T-cell (primary cell): ENCODE measurements at regions not wholly inside any gene's neighbourhood (a gene's known extent, or its start where the extent isn't known, plus 50 kb on each side); places are given as distances from the start of the nearest gene placed in this dataset.

ENCODE experiments used
- ATAC-seq, 4 experiments: fragments of 200-7000 bp in 3 of 4; fragments of 150-1000 bp in 1 of 4; cut with Tn5 transposase; replicated peaks in 1 of 4; 1 replicate in 3 of 4; 2 replicates in 1 of 4; pipeline ENCODE4 v1.10.0; 2021; ENCODE audit warnings: moderate library complexity in 3 of 4, mild to moderate bottlenecking in 2 of 4, moderate number of reproducible peaks in 1 of 4
- CTCF ChIA-PET, 2 donors: fragments of 300-600 bp; sonication (Branson Sonifier 250); formaldehyde crosslinking; loops; one replicate each; lab custom pipeline; 2022; ENCODE audit warnings: antibody characterized with exemption in 2 of 2; lab: Charles Lee
- POLR2A ChIA-PET, 2 donors: fragments of 300-600 bp; sonication (Branson Sonifier 250); formaldehyde crosslinking; loops; one replicate each; lab custom pipeline; 2022; ENCODE audit warnings: antibody characterized with exemption in 2 of 2; lab: Charles Lee
- DNase-seq, 35 experiments: peaks; one replicate each; pipeline versions ENCODE4 v3.0.0 to v3.0.0-alpha.2; 2013 to 2023
- H3K27ac ChIP-seq: one replicate; pipeline ENCODE4 v1.5.1; 2013; ENCODE audit warnings: low read length
- H3K27me3 ChIP-seq, 2 experiments: replicated peaks in 1 of 2; 1 replicate in 1 of 2; 2 replicates in 1 of 2; pipeline versions ENCODE4 v1.6.1 to v1.7.0; 2013; ENCODE audit warnings: low read length in 1 of 2, mixed read lengths in 1 of 2; ENCODE audit not compliant: control insufficient read depth in 2 of 2, insufficient read depth in 2 of 2; ENCODE audit errors: extremely low read depth in 1 of 2
- H3K36me3 ChIP-seq, 2 donors: 1 replicate in 1 of 2; 2 replicates in 1 of 2; pipeline versions ENCODE4 v1.6.1 to v1.7.0; 2013; ENCODE audit warnings: low read length in 1 of 2; ENCODE audit not compliant: control insufficient read depth in 2 of 2, insufficient read depth in 1 of 2; ENCODE audit errors: extremely low read depth in 1 of 2
- H3K4me1 ChIP-seq, 2 experiments: 1 replicate in 1 of 2; 2 replicates in 1 of 2; pipeline versions ENCODE4 v1.6.1 to v1.7.0; 2013; ENCODE audit warnings: low read length in 2 of 2, mixed read lengths in 1 of 2; ENCODE audit not compliant: insufficient read depth in 2 of 2, control insufficient read depth in 1 of 2; ENCODE audit errors: extremely low read depth in 1 of 2
- H3K4me3 ChIP-seq, 2 donors: 1 replicate in 1 of 2; 2 replicates in 1 of 2; pipeline versions ENCODE4 v1.5.1 to v1.7.0; 2013; ENCODE audit warnings: mild to moderate bottlenecking in 2 of 2, low read length in 1 of 2, moderate library complexity in 1 of 2; ENCODE audit not compliant: control insufficient read depth in 1 of 2; ENCODE audit errors: extremely low read depth in 1 of 2
- H3K9me3 ChIP-seq: 2 replicates; pipeline ENCODE4 v1.7.0; 2013
- H3K27ac Mint-ChIP-seq, 2 donors: one replicate each; pipeline ENCODE4 v1.8.0; 2020 to 2021; ENCODE audit warnings: mild to moderate bottlenecking in 2 of 2, mixed read lengths in 2 of 2
- H3K27me3 Mint-ChIP-seq, 2 donors: one replicate each; pipeline ENCODE4 v1.8.0; 2021 to 2022; ENCODE audit warnings: mixed read lengths in 2 of 2
- H3K36me3 Mint-ChIP-seq: one replicate; pipeline ENCODE4 v1.8.0; 2021; ENCODE audit warnings: mixed read lengths
- H3K4me1 Mint-ChIP-seq, 3 donors: one replicate each; pipeline ENCODE4 v1.8.0; 2020 to 2022; ENCODE audit warnings: mixed read lengths in 3 of 3, mild to moderate bottlenecking in 1 of 3
- H3K4me3 Mint-ChIP-seq, 3 donors: one replicate each; pipeline ENCODE4 v1.8.0; 2020 to 2022; ENCODE audit warnings: mild to moderate bottlenecking in 3 of 3, mixed read lengths in 3 of 3, moderate library complexity in 3 of 3
- H3K9me3 Mint-ChIP-seq, 3 donors: one replicate each; pipeline ENCODE4 v1.8.0; 2020 to 2022; ENCODE audit warnings: mixed read lengths in 3 of 3
- WGBS: methylation state at CpG from one replicate; pipeline ENCODE4 v1.1.5; 2013; ENCODE audit warnings: missing lambda C conversion rate; ENCODE audit not compliant: insufficient coverage; 5-methylcytosine and 5-hydroxymethylcytosine counted together

GRCh38 chr10:59493017-59493416 is 130.7 kb upstream of the FAM13C start:
- no peak for DNase-seq
- Histone ChIP-seq H3K36me3 (no peaks in the 10 kb centered on the region), H3K4me3 (no peak overlapping the region), H3K27ac (no peak overlapping the region), H3K4me1 (no peaks in the 10 kb centered on the region), H3K27me3 (no peaks in the 10 kb centered on the region), H3K9me3 (no peaks in the 10 kb centered on the region)
- ChIA-PET POLR2A (no interaction called here), CTCF (no interaction called here)
- H3K4me3 Mint-ChIP-seq = no peak overlapping the region
- H3K4me1 Mint-ChIP-seq = no peaks in the 10 kb centered on the region
- 85% methylated on average over 3 of the region's 3 CpGs for WGBS
- no peaks in the 10 kb centered on the region for H3K36me3 Mint-ChIP-seq
- H3K9me3 Mint-ChIP-seq = peaks cover 23 to 37% (median 31%) of the 10 kb centered on the region in 3 donors
- no peak overlapping the region for H3K27ac Mint-ChIP-seq
- ATAC-seq = no peak
- no peaks in the 10 kb centered on the region for H3K27me3 Mint-ChIP-seq

- no peak overlapping the region for H3K4me3 ChIP-seq
- H3K27me3 Mint-ChIP-seq = no peaks in the 10 kb centered on the region
- H3K4me1 ChIP-seq = no peaks in the 10 kb centered on the region
- no peak overlapping the region for H3K27ac ChIP-seq
- no peaks in the 10 kb centered on the region for H3K36me3 Mint-ChIP-seq
- no peaks in the 10 kb centered on the region for H3K36me3 ChIP-seq
- ChIA-PET CTCF (no interaction called here), POLR2A (no interaction called here)
- peaks cover 0 to 14% (median 5%) of the 10 kb centered on the region in 3 donors for H3K9me3 Mint-ChIP-seq
- H3K27ac Mint-ChIP-seq = no peak overlapping the region
- no peaks in the 10 kb centered on the region for H3K9me3 ChIP-seq
- H3K4me1 Mint-ChIP-seq = no peaks in the 10 kb centered on the region
- no peak overlapping the region for H3K4me3 Mint-ChIP-seq
- no peak for ATAC-seq
- H3K27me3 ChIP-seq = no peaks in the 10 kb centered on the region
- 100% methylated on average over 1 of the region's 6 CpGs for WGBS
- no peak for DNase-seq
These were observed 117.1 kb upstream of the FAM13C start for GRCh38 chr10:59479426-59479825.

- H3K9me3 Mint-ChIP-seq = peaks cover 8 to 27% (median 24%) of the 10 kb centered on the region in 3 donors
- H3K4me3 Mint-ChIP-seq = no peak overlapping the region
- H3K4me1 ChIP-seq = no peaks in the 10 kb centered on the region
- H3K36me3 Mint-ChIP-seq = no peaks in the 10 kb centered on the region
- H3K27me3 Mint-ChIP-seq = no peaks in the 10 kb centered on the region
- no peaks in the 10 kb centered on the region for H3K4me1 Mint-ChIP-seq
- H3K27me3 ChIP-seq = no peaks in the 10 kb centered on the region
- H3K4me3 ChIP-seq = no peak overlapping the region
- no peaks in the 10 kb centered on the region for H3K36me3 ChIP-seq
- ATAC-seq (no peak), DNase-seq (no peak)
- H3K27ac ChIP-seq = no peak overlapping the region
- POLR2A ChIA-PET = no interaction called here
- CTCF ChIA-PET = no interaction called here
- no peak overlapping the region for H3K27ac Mint-ChIP-seq
- H3K9me3 ChIP-seq = no peaks in the 10 kb centered on the region
- WGBS = 97% methylated on average over 3 of the region's 5 CpGs
These were observed 108.2 kb upstream of the FAM13C start for GRCh38 chr10:59470570-59470969.

- Mint-ChIP-seq H3K27me3 (no peaks in the 10 kb centered on the region), H3K4me3 (no peak overlapping the region), H3K9me3 (peaks cover 3 to 5% (median 4%) of the 10 kb centered on the region in 3 donors), H3K4me1 (no peaks in the 10 kb centered on the region), H3K36me3 (no peaks in the 10 kb centered on the region), H3K27ac (no peak overlapping the region)
- Histone ChIP-seq H3K9me3 (no peaks in the 10 kb centered on the region), H3K4me1 (no peaks in the 10 kb centered on the region), H3K27me3 (no peaks in the 10 kb centered on the region), H3K27ac (no peak overlapping the region), H3K36me3 (no peaks in the 10 kb centered on the region), H3K4me3 (no peak overlapping the region)
- ChIA-PET CTCF (no interaction called here), POLR2A (no interaction called here)
- DNase-seq = no peak
- ATAC-seq = no peak
These were observed 102.7 kb upstream of the FAM13C start for GRCh38 chr10:59465088-59465487.

GRCh38 chr10:59464483-59464882 is 102.1 kb upstream of the FAM13C start:
- Histone ChIP-seq H3K27me3 (no peaks in the 10 kb centered on the region), H3K4me3 (no peak overlapping the region), H3K27ac (no peak overlapping the region), H3K4me1 (no peaks in the 10 kb centered on the region), H3K9me3 (no peaks in the 10 kb centered on the region), H3K36me3 (no peaks in the 10 kb centered on the region)
- Mint-ChIP-seq H3K27me3 (no peaks in the 10 kb centered on the region), H3K4me3 (no peak overlapping the region), H3K9me3 (peaks cover 2 to 5% (median 4%) of the 10 kb centered on the region in 3 donors), H3K27ac (no peak overlapping the region), H3K4me1 (no peaks in the 10 kb centered on the region), H3K36me3 (no peaks in the 10 kb centered on the region)
- ChIA-PET CTCF (no interaction called here), POLR2A (no interaction called here)
- ATAC-seq = no peak
- WGBS = no CpG with 5 or more reads among the region's 1 CpG
- DNase-seq = no peak

GRCh38 chr10:59463909-59464308 is 101.6 kb upstream of the FAM13C start:
- CTCF ChIA-PET = no interaction called here
- H3K4me1 Mint-ChIP-seq = no peaks in the 10 kb centered on the region
- ATAC-seq = no peak
- no peak for DNase-seq
- Histone ChIP-seq H3K9me3 (no peaks in the 10 kb centered on the region), H3K4me3 (no peak overlapping the region), H3K27ac (no peak overlapping the region), H3K36me3 (no peaks in the 10 kb centered on the region), H3K27me3 (no peaks in the 10 kb centered on the region), H3K4me1 (no peaks in the 10 kb centered on the region)
- no CpG with 5 or more reads among the region's 4 CpGs for WGBS
- no peaks in the 10 kb centered on the region for H3K36me3 Mint-ChIP-seq
- peaks cover 0 to 5% (median 4%) of the 10 kb centered on the region in 3 donors for H3K9me3 Mint-ChIP-seq
- H3K27ac Mint-ChIP-seq = no peak overlapping the region
- POLR2A ChIA-PET = no interaction called here
- no peaks in the 10 kb centered on the region for H3K27me3 Mint-ChIP-seq
- no peak overlapping the region for H3K4me3 Mint-ChIP-seq

GRCh38 chr10:59460601-59461000 is 98.3 kb upstream of the FAM13C start:
- ATAC-seq = no peak
- Histone ChIP-seq H3K4me3 (no peak overlapping the region), H3K4me1 (no peaks in the 10 kb centered on the region), H3K27me3 (no peaks in the 10 kb centered on the region), H3K27ac (no peak overlapping the region), H3K36me3 (no peaks in the 10 kb centered on the region), H3K9me3 (no peaks in the 10 kb centered on the region)
- POLR2A ChIA-PET = no interaction called here
- no CpG with 5 or more reads among the region's 3 CpGs for WGBS
- Mint-ChIP-seq H3K4me1 (no peaks in the 10 kb centered on the region), H3K27me3 (no peaks in the 10 kb centered on the region), H3K27ac (no peak overlapping the region), H3K9me3 (peaks cover 0 to 2% (median 0%) of the 10 kb centered on the region in 3 donors), H3K36me3 (no peaks in the 10 kb centered on the region), H3K4me3 (no peak overlapping the region)
- CTCF ChIA-PET = no interaction called here
- DNase-seq = no peak
